ENCODE measurements at regions not wholly inside any gene's neighbourhood (a gene's known extent, or its start where the extent isn't known, plus 50 kb on each side); places are given as distances from the start of the nearest gene placed in this dataset.

- no peaks in the 10 kb centered on the region for H3K27me3 ChIP-seq (ENCODE audit: control insufficient read depth, insufficient read depth, low read length)
- H3K36me3 ChIP-seq (ENCODE audit: control insufficient read depth, low read depth, low read length): no peaks in the 10 kb centered on the region
- no peak overlapping the region for H3K9ac ChIP-seq (ENCODE audit: low read length)
- peaks cover 8% of the 10 kb centered on the region for H3K4me1 ChIP-seq (ENCODE audit: control insufficient read depth, low read depth, low read length)
- H3K9me3 ChIP-seq (ENCODE audit: control insufficient read depth, low read depth, low read length): no peaks in the 10 kb centered on the region
- H3K27ac ChIP-seq (ENCODE audit: low read length): no peak overlapping the region
- H3K4me3 ChIP-seq (ENCODE audit: low read length): no peak overlapping the region
Measured at GRCh38 chr7:22598318-22598920, 98.4 kb upstream of the STEAP1B start.

GRCh38 chr7:22597844-22598243 lies 97.9 kb upstream of the STEAP1B start:
- Histone ChIP-seq H3K4me1 (ENCODE audit: control insufficient read depth, low read depth, low read length) (peaks cover 8% of the 10 kb centered on the region), H3K9me3 (ENCODE audit: control insufficient read depth, low read depth, low read length) (no peaks in the 10 kb centered on the region), H3K27ac (ENCODE audit: low read length) (no peak overlapping the region), H3K36me3 (ENCODE audit: control insufficient read depth, low read depth, low read length) (no peaks in the 10 kb centered on the region), H3K27me3 (ENCODE audit: control insufficient read depth, insufficient read depth, low read length) (no peaks in the 10 kb centered on the region), H3K9ac (ENCODE audit: low read length) (no peak overlapping the region), H3K4me3 (ENCODE audit: low read length) (no peak overlapping the region)

GRCh38 chr7:22596763-22597400 lies 96.9 kb upstream of the STEAP1B start:
- H3K9ac ChIP-seq (ENCODE audit: low read length): no peak overlapping the region
- no peak overlapping the region for H3K4me3 ChIP-seq (ENCODE audit: low read length)
- no peaks in the 10 kb centered on the region for H3K9me3 ChIP-seq (ENCODE audit: control insufficient read depth, low read depth, low read length)
- no peaks in the 10 kb centered on the region for H3K36me3 ChIP-seq (ENCODE audit: control insufficient read depth, low read depth, low read length)
- H3K27me3 ChIP-seq (ENCODE audit: control insufficient read depth, insufficient read depth, low read length): no peaks in the 10 kb centered on the region
- no peak overlapping the region for H3K27ac ChIP-seq (ENCODE audit: low read length)
- H3K4me1 ChIP-seq (ENCODE audit: control insufficient read depth, low read depth, low read length): peaks cover 7% of the 10 kb centered on the region

- no peak overlapping the region for H3K4me3 ChIP-seq (ENCODE audit: low read length)
- H3K27ac ChIP-seq (ENCODE audit: low read length): no peak overlapping the region
- no peaks in the 10 kb centered on the region for H3K27me3 ChIP-seq (ENCODE audit: control insufficient read depth, insufficient read depth, low read length)
- no peaks in the 10 kb centered on the region for H3K9me3 ChIP-seq (ENCODE audit: control insufficient read depth, low read depth, low read length)
- H3K36me3 ChIP-seq (ENCODE audit: control insufficient read depth, low read depth, low read length): no peaks in the 10 kb centered on the region
- H3K9ac ChIP-seq (ENCODE audit: low read length): no peak overlapping the region
- peaks cover 12% of the 10 kb centered on the region for H3K4me1 ChIP-seq (ENCODE audit: control insufficient read depth, low read depth, low read length)
Measured at GRCh38 chr7:22594020-22594419, 94.0 kb upstream of the STEAP1B start.

GRCh38 chr7:22591271-22591670 lies 91.3 kb upstream of the STEAP1B start:
- Histone ChIP-seq H3K9me3 (ENCODE audit: control insufficient read depth, low read depth, low read length) (no peaks in the 10 kb centered on the region), H3K4me1 (ENCODE audit: control insufficient read depth, low read depth, low read length) (peaks cover 16% of the 10 kb centered on the region), H3K36me3 (ENCODE audit: control insufficient read depth, low read depth, low read length) (no peaks in the 10 kb centered on the region), H3K9ac (ENCODE audit: low read length) (no peak overlapping the region), H3K27me3 (ENCODE audit: control insufficient read depth, insufficient read depth, low read length) (no peaks in the 10 kb centered on the region), H3K4me3 (ENCODE audit: low read length) (no peak overlapping the region), H3K27ac (ENCODE audit: low read length) (no peak overlapping the region)

GRCh38 chr7:22589641-22590201 lies 89.7 kb upstream of the STEAP1B start:
- Histone ChIP-seq H3K9ac (ENCODE audit: low read length) (no peak overlapping the region), H3K36me3 (ENCODE audit: control insufficient read depth, low read depth, low read length) (no peaks in the 10 kb centered on the region), H3K4me1 (ENCODE audit: control insufficient read depth, low read depth, low read length) (peaks cover 16% of the 10 kb centered on the region), H3K27me3 (ENCODE audit: control insufficient read depth, insufficient read depth, low read length) (no peaks in the 10 kb centered on the region), H3K27ac (ENCODE audit: low read length) (no peak overlapping the region), H3K9me3 (ENCODE audit: control insufficient read depth, low read depth, low read length) (no peaks in the 10 kb centered on the region), H3K4me3 (ENCODE audit: low read length) (peak overlapping the region; percentile 9)

- Histone ChIP-seq H3K4me3 (ENCODE audit: low read length) (no peak overlapping the region), H3K36me3 (ENCODE audit: control insufficient read depth, low read depth, low read length) (no peaks in the 10 kb centered on the region), H3K27ac (ENCODE audit: low read length) (no peak overlapping the region), H3K9ac (ENCODE audit: low read length) (no peak overlapping the region), H3K27me3 (ENCODE audit: control insufficient read depth, insufficient read depth, low read length) (no peaks in the 10 kb centered on the region), H3K9me3 (ENCODE audit: control insufficient read depth, low read depth, low read length) (no peaks in the 10 kb centered on the region), H3K4me1 (ENCODE audit: control insufficient read depth, low read depth, low read length) (peaks cover 18% of the 10 kb centered on the region)
Measured at GRCh38 chr7:22588351-22588750, 88.4 kb upstream of the STEAP1B start.

GRCh38 chr7:22587322-22587721 lies 87.3 kb upstream of the STEAP1B start:
- Histone ChIP-seq H3K27ac (ENCODE audit: low read length) (no peak overlapping the region), H3K4me1 (ENCODE audit: control insufficient read depth, low read depth, low read length) (peaks cover 26% of the 10 kb centered on the region), H3K9ac (ENCODE audit: low read length) (no peak overlapping the region), H3K4me3 (ENCODE audit: low read length) (no peak overlapping the region), H3K9me3 (ENCODE audit: control insufficient read depth, low read depth, low read length) (no peaks in the 10 kb centered on the region), H3K36me3 (ENCODE audit: control insufficient read depth, low read depth, low read length) (no peaks in the 10 kb centered on the region), H3K27me3 (ENCODE audit: control insufficient read depth, insufficient read depth, low read length) (no peaks in the 10 kb centered on the region)

- Histone ChIP-seq H3K9ac (ENCODE audit: low read length) (no peak overlapping the region), H3K27ac (ENCODE audit: low read length) (no peak overlapping the region), H3K9me3 (ENCODE audit: control insufficient read depth, low read depth, low read length) (no peaks in the 10 kb centered on the region), H3K36me3 (ENCODE audit: control insufficient read depth, low read depth, low read length) (no peaks in the 10 kb centered on the region), H3K4me1 (ENCODE audit: control insufficient read depth, low read depth, low read length) (peaks cover 26% of the 10 kb centered on the region), H3K27me3 (ENCODE audit: control insufficient read depth, insufficient read depth, low read length) (no peaks in the 10 kb centered on the region), H3K4me3 (ENCODE audit: low read length) (no peak overlapping the region)
Measured at GRCh38 chr7:22586786-22587140, 86.8 kb upstream of the STEAP1B start.

GRCh38 chr7:22586101-22586785 lies 86.3 kb upstream of the STEAP1B start:
- Histone ChIP-seq H3K4me1 (ENCODE audit: control insufficient read depth, low read depth, low read length) (peaks cover 26% of the 10 kb centered on the region), H3K36me3 (ENCODE audit: control insufficient read depth, low read depth, low read length) (no peaks in the 10 kb centered on the region), H3K27ac (ENCODE audit: low read length) (no peak overlapping the region), H3K9me3 (ENCODE audit: control insufficient read depth, low read depth, low read length) (no peaks in the 10 kb centered on the region), H3K9ac (ENCODE audit: low read length) (no peak overlapping the region), H3K27me3 (ENCODE audit: control insufficient read depth, insufficient read depth, low read length) (no peaks in the 10 kb centered on the region), H3K4me3 (ENCODE audit: low read length) (no peak overlapping the region)

- H3K36me3 ChIP-seq (ENCODE audit: control insufficient read depth, low read depth, low read length): no peaks in the 10 kb centered on the region
- no peaks in the 10 kb centered on the region for H3K27me3 ChIP-seq (ENCODE audit: control insufficient read depth, insufficient read depth, low read length)
- H3K9me3 ChIP-seq (ENCODE audit: control insufficient read depth, low read depth, low read length): no peaks in the 10 kb centered on the region
- peaks cover 14% of the 10 kb centered on the region for H3K4me1 ChIP-seq (ENCODE audit: control insufficient read depth, low read depth, low read length)
- H3K27ac ChIP-seq (ENCODE audit: low read length): no peak overlapping the region
- H3K4me3 ChIP-seq (ENCODE audit: low read length): no peak overlapping the region
- no peak overlapping the region for H3K9ac ChIP-seq (ENCODE audit: low read length)
Measured at GRCh38 chr7:22584179-22584578, 84.2 kb upstream of the STEAP1B start.
